PC-9 (cell line): ENCODE measurements at regions not wholly inside any gene's neighbourhood (a gene's known extent, or its start where the extent isn't known, plus 50 kb on each side); places are given as distances from the start of the nearest gene placed in this dataset.

ENCODE experiments used
- CTCF ChIP-seq: fragments of 200-600 bp; sonication (generic); conservative IDR thresholded peaks from 2 replicates; pipeline ENCODE4 v1.6.1; 2017; ENCODE audit warnings: mixed run types, antibody characterized with exemption, mild to moderate bottlenecking, moderate library complexity
- EZH2 ChIP-seq: fragments of 200-600 bp; sonication (generic); IDR thresholded peaks from 2 replicates; pipeline ENCODE4 v1.8.0; 2017; ENCODE audit warnings: antibody characterized with exemption, low read depth

GRCh38 chr19:57033576-57033975, 86.2 kb upstream of the USP29 start:
- TF ChIP-seq CTCF (no peak), EZH2 (no peak)
